NCI-H1694 (cell line): ENCODE measurements at regions not wholly inside any gene's neighbourhood (a gene's known extent, or its start where the extent isn't known, plus 50 kb on each side); places are given as distances from the start of the nearest gene placed in this dataset.
"Not testable (repeated sequence)": the region's sequence is repeated elsewhere in the genome, so short reads cannot be mapped to it uniquely, and the experiment has no call there.

Experiments used
- DNase-seq: peaks from one replicate; lab custom pipeline; 2025; lab: John Stamatoyannopoulos, UW

GRCh38 chr6:112934433-112935327 is 587.5 kb downstream of the RFPL4B start:
- no peak for DNase-seq

DNA sequence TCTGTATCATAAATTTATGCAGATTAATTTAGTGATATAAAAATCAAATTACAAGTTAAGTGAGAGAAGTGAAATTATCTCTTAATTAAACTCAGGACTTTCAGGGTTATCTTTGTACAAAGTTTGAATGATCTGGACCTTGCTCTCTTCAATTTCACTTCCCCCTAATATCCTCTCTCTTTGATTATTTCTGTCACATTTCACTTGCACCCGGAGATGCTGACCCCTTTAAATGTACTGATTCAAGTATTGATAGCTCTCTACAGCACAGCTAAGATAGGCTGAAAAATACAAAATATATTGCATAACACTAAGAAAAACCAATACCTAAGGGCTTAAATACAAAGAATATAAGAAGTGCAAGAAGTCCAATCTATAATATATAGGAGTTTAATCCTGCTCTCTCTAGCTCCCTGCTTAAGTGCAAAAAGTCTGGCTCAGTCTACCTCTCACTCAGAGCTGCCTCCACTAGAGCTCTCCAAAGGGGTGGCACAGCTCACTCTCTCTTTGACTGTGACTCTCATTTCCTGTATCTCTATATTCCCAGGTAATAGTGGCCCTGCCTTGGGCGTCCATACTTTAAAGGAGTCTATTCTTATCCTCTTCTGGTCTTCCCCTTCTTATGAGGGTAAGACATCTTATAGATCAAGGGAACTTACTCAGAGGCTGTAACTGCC is 588.4 kb downstream of the RFPL4B start:
- DNase-seq: no peak

GRCh38 chr6:112936079-112936472 is 588.9 kb downstream of the RFPL4B start:
- no peak for DNase-seq

DNA sequence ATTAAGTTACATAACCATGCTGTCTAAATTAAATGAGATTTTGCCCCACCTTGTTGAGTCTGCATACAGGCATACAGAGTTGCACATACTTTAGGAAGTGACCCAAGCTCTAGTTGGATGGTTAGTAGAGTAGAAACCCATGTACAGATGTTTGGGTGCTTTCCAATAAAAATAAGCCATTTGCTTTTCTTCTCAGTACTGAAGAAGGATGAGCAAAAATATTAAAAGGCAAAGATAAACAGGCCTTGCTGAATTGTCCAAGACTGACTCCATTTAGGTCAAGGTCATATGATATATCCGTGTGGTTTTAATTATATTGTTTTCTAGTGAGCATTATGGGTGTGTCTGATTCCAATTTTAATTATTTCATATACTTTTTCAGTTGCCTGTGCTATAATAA is 589.4 kb downstream of the RFPL4B start:
- DNase-seq: no peak

DNA sequence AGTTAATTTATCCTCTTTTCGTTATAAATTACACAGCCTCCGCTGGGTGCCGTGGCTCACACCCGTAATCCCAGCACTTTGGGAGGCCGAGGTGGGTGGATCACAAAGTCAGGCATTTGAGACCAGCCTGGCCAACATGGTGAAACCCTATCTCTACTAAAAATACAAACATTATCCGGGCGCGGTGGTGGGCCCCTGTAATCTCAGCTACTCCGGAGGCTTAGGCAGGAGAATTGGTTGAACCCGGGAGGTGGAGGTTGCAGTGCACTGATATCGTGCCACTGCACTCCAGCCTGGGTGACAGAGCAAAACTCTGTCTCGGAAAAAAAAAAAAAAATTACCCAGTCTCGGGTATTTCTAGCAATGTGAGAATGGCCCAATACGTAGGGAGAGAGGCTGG is 590.6 kb downstream of the RFPL4B start:
- not testable (repeated sequence) for DNase-seq

- no peak for DNase-seq
These were observed 591.5 kb downstream of the RFPL4B start for GRCh38 chr6:112938650-112939049.

DNA sequence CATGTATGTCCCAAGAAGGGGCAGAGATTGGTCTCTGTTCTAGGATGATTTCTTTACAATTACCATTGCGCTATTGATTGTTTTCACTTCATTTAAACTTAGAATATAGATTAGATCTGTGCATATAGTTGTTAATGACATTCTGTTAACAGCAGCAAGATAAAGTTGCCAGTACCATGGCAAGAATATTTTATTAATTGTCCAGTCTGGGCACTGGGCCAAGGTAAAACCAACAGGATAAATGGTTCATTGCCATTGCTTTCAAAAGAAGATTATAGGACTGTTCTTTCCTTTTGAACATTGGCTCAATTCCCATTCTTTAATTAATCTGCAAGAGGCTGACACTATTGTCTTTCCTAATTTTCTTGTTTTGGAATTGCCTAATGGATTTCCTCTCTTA is 592.4 kb downstream of the RFPL4B start:
- no peak for DNase-seq

GRCh38 chr6:112941613-112942012 is 594.5 kb downstream of the RFPL4B start:
- DNase-seq: no peak

DNA sequence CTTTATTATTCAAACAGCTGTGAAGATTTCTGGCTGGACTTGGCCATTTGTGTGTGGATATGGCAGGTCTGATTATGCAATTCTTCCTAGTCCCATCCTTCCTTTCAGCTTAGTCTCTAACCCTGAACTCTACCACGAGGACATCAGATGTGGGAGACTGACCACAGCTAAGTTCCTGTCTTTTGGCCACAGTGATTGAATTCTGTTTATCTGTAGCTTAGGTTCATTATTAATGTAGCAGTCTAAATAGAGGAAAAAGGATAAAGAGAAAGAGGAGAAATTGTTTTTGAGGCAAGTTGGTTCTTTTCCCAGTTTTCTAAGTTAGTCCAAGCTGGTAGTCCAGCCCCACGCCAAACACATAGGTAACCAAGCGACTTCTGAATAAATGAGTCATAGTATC is 598.9 kb downstream of the RFPL4B start:
- DNase-seq: no peak

DNA sequence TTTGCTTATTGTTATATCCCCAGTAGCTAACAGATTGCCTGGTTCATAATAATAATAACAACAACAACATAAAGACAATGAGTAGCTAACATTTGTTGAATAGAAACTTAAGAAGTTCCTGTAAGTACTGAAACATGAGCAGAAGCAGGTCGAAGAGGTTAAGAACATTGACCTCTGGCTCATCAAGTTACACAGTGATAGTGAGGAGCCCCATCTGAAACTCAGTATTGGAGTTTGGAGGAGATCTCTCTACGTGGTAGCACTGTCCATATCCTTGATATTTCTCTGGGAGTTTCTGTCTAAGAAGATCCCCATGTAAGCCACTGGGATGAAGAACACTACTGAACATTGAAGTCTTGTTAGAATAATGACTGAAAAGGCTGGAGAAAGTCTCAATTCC is 600.4 kb downstream of the RFPL4B start:
- DNase-seq: no peak

DNA sequence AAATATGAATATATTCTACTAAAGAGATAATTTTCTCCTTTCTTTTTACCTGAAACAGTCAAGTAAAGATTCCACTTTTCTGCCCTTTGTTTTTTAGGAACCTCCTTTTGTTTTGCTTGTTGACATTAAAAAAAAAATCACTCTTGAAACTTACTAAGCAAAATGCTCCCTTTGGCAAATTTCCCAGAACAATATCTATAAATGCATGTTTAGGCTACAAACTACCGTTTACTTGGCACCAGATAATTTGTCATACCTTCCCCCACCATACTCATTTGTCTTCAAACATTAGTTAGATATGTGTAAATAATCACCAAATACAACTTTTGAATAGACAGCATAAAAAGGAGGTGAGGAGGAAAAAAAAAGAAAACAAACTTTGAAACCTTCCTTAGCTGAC is 604.7 kb downstream of the RFPL4B start:
- DNase-seq: no peak

- not testable (repeated sequence) for DNase-seq
These were observed 608.6 kb downstream of the RFPL4B start for GRCh38 chr6:112955743-112956142.

GRCh38 chr6:112956696-112957535 is 609.8 kb downstream of the RFPL4B start:
- DNase-seq: no peak

GRCh38 chr6:112957536-112957916 is 610.4 kb downstream of the RFPL4B start:
- DNase-seq: no peak

DNA sequence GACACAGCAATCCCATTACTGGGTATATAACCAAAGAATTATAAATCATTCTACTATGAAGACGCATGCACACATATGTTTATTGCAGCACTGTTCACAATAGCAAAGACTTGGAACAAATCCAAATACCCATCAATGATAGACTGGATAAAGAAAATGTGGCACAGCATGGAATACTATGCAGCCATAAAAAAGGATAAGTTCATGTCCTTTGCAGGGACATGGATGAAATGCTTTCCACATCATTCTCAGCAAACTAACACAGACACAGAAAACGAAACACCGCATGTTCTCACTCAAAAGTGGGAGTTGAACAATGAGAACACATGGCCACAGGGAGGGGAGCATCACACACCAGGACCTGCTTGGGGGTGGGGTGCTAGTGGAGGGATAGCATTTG is 613.0 kb downstream of the RFPL4B start:
- DNase-seq: not testable (repeated sequence)

DNA sequence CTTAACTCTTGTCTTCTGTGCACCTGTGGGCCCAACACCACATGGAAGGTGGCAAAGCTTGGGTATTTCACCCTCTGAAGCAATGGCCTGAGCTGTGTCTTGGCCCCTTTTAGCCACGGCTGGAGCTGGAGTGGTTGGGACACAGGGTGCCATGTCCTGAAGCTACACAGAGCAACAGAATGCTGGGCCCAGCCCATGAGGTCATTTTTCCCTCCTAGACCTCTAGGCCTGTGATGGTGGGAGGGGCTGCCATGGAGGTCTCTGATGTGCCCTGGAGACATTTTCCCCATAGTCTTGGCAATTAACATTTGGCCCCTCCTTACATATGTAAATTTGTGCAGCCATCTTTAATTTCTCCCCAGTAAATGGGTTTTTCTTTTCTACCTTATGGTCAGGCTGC is 620.8 kb downstream of the RFPL4B start:
- DNase-seq: no peak

DNA sequence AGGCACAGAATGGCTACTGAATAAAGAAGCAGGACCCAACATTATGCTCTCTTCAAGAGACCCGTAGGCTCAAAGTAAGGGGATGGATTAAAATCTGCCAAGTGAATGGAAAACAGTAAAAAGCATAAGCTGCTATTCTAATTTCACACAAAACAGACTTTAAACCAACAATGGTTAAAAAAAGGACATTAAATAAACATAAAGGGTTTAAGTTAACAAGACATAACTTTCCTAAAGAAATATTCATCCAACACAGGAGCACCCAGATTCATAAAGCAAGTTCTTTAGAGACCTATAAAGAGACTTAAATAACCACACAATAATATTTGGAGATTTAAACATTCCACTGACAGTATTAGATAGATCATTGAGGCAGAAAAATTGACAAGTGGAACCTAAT is 624.5 kb downstream of the RFPL4B start:
- no peak for DNase-seq

DNA sequence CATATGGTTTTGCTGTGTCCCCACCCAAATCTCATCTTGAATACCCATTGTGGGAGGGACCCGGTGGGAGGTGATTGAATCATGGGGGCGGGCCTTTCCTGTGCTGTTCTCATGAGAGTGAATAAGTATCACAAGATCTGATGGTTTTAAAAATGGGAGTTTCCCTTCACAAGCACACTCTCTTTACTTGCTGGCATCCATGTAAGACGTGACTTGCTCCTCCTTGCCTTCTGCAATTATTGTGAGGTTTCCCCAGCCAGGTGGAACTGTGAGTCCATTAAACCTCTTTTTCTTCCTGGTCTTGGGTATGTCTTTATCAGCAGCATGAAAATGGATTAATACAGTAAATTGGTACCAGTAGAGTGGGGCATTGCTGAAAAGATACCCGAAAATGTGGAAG is 627.8 kb downstream of the RFPL4B start:
- not testable (repeated sequence) for DNase-seq

DNA sequence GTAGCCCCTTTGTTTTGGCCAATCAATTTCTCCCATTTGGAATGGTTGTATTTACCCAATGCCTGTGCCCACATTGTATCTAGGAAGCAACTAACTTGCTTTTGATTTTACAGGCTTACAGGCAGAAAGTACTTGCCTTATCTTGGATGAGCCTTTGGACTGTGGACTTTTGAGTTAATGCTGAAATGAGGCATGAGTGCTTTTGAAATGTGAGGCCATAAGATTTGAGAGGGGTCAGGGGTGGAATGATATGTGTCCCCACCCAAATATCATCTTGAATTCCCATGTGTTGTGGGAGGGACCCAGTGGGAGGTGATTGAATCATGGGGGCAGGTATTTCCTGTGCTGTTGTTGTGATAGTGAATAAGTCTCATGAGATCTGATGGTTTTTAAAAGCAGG is 629.4 kb downstream of the RFPL4B start:
- DNase-seq: not testable (repeated sequence)

DNA sequence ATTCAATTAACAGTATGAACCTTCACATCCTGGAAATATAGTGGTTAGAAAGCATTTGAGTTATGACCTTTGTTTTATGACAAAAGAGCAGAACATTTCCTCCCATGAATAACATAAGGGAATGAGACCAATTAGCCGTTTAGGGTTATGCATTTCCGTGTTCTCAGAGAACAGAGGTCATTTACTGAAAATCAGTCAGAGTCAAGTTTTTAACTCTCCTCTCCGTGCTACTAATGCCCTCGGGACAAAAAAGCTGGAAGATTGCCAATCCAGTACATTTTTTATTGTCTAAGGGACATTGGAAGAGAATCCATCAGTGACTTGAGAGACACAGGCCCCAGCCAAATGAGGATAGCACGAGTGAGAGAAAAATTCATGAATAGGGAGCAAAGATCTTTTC is 632.7 kb downstream of the RFPL4B start:
- DNase-seq: no peak

GRCh38 chr6:112980676-112981075 is 633.5 kb downstream of the RFPL4B start:
- DNase-seq: no peak

- no peak for DNase-seq
These were observed 636.7 kb downstream of the RFPL4B start for GRCh38 chr6:112983713-112984261.
